GM18873 (cell line): ENCODE measurements at regions not wholly inside any gene's neighbourhood (a gene's known extent, or its start where the extent isn't known, plus 50 kb on each side); places are given as distances from the start of the nearest gene placed in this dataset.
"Not testable (repeated sequence)": the region's sequence is repeated elsewhere in the genome, so short reads cannot be mapped to it uniquely, and the experiment has no call there.

ENCODE experiments used
- ATAC-seq: cut with Tn5 transposase; IDR thresholded peaks from one replicate; pipeline ENCODE4 v1.9.1; 2021; ENCODE audit warnings: mild to moderate bottlenecking, moderate library complexity, moderate number of reproducible peaks; ENCODE audit not compliant: unreplicated experiment, low FRiP score

DNA sequence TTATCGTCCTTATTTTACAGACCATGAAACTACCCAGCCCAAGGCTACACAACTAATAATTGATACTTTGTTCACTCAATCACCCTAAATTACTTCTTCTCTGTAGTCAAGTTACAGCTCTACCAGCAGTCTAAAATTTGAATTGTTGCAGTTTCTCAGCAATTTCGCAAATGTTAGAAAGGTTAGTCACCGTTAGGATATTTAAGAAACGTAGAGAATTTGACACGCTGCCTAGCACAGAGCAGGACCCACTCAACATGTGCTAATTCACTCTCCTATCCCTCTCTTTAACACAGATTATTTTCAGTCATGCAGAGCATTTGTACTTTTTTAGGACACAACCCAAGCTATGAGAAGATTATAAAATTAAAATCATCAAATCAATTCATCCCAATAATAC, 771.1 kb upstream of the LUZP2 start:
- ATAC-seq, result no peak

DNA sequence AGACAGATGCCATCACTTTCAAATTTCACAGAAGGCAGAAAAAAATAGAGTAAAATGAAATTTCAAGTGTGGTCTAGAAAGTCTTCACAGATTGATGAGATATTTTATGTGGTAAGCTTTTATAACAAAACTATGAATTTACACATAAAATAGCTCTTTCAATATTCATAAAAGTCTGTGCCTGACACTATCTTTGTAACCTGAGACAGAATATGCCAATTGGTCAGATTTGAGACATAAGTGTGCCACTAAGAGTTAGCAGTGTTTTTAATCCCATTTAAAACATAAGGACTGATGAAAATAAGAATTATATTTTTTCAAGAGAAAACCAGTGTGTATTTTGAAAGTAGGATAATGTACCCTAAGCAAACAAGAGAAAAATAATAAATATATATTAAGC, 769.5 kb upstream of the LUZP2 start:
- no peak for ATAC-seq

DNA sequence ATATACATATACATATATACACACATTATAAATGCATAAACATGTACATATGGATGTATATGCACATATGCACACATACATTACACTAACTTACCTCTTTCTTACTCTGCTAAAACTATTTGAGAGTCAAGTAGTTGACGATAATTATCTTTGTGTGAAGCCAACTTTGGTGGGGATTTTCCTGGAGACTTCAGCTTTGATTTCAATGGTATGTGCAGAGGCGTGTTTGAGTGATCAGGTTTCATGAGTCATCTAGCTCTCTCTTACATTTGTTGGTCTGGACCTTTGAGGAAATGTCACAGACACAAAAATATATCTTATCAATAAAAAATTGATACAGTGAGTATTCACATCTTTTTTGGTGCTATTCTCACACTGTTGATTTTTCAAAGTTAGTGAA, 769.1 kb upstream of the LUZP2 start:
- ATAC-seq, result no peak

DNA sequence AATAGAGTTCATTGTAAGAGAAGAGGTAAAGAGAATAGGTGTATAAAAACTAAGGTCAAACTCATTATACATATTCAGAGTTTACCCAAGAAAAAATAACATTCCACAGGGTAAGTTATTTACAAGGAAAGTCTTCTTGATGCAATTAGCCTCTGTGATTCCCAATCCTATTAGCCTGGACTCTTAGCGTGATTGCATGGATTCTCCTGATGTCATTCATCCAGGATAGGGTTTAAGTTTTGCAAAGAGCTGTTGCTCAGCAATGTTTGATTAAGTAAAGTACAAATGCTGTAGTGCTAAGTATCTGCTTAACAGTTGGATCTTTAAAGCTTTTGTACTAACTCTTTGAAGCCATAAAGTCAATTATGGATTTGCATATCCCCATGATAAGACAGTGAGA, 767.8 kb upstream of the LUZP2 start:
- no peak for ATAC-seq

DNA sequence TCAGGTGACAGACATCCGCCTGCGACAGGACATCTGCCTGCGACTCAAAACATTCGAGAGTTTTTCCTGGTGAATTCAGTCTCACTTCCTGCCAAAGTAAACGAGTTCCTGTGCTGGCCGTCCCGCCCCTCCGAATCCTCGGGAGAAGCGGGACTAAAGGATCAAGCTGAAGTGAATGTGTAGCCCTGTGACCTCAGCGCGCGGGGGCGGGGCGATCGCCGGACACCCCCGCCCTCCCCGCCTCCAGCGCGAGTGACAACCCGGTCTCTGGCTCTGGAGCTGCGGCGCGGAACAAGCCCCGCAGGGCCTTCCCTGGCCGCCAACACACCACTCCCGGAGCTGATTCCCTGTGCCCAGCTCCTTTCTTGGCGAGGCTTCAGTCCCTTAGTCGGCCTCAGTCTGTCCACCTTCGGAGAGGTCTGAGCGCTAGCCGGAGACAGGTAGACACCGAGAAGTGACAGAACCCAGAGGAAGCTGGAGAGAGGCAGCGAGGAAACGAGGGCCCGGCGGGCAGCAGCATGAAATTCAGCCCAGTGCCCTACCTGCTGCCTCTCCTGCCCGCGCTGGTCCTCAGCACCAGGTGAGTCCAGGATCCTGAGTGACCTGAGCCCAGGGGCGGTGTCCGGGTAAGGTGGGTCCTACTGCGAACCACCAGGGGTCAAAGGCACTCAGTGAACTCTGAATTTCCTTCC, 766.4 kb upstream of the LUZP2 start:
- no peak for ATAC-seq

DNA sequence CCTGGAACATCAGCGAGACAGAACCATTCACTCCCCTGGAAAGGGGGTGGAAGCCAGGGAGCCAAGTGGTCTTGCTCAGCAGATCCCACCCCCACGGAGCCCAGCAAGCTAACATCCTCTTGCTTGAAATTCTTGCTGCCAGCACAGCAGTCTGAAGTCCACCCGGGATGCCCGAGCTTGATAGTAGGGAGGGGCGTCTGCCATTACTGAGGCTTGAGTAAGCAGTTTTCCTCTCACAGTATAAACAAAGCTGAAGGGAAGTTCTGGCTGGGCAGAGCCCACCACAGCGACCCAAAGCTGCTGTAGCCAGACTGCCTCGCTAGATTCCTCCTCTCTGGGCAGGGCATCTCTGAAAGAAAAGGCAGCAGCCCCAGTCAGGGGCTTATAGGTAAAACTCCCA, 764.8 kb upstream of the LUZP2 start:
- no peak for ATAC-seq

DNA sequence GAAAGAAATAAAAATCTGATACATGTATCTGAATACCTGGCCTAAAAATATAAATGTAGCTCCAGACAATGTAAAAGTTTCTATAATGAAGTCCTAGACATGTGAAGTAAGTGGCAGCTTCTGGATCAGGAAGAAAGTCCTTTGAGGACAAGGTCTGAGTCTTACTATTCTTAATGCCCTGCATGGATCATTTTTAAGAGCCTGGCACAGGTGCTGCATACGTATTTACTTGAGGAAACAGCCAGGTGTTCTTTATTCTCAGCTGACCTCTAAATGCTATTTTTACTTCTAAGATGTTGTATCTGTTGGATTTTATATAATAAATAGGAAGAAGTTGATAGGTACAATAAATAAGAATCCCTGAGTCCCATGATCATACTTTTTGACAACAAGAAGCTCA, 750.0 kb upstream of the LUZP2 start:
- no peak for ATAC-seq

DNA sequence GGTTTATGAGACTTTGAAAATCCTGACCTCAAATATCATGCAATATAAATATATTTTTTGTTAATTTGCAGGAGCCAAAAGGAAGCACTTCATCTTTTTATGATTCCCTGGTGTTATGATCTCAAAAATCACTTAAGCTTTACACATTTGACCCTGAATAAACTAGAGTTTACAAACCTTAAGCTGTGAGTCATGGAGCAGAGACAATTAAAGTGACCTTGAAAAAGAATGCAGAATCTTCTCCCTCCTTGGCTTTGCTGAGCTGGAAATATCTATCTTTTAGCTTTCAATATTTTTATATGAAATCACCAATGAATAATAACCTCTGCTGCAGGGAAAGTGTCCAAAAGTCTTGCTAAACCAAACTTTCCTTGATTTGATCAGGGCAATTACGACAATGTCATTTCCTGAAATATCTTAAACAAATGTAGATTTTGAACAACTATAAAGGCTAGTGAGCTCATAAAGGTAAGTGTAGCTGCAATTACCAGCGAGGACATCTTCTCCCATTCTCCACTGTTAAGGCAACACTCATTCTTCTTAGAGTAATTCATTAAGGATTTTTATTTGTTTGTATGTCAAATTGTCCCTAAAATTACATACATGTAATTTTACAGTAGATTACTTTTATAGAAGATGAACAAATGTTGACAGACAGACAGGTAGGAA, 747.0 kb upstream of the LUZP2 start:
- no peak for ATAC-seq

DNA sequence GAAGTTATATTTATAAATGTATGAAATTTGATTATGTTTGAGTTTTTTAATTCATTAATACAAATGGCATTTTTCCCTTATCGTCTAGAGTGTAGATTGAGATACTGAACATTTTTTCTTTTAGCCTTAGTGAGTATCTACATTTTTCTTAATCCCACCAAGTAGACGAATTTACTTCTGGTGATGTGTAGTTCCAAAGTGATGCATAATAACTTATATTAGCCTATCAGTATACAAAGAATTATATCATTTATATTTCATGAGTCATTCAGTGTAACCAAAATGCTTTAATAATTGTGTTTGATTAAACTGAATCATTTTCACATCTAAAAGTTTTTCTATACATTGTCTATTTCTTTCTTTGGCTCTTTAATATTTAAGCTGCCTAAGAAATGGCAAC, 745.6 kb upstream of the LUZP2 start:
- ATAC-seq, result no peak

DNA sequence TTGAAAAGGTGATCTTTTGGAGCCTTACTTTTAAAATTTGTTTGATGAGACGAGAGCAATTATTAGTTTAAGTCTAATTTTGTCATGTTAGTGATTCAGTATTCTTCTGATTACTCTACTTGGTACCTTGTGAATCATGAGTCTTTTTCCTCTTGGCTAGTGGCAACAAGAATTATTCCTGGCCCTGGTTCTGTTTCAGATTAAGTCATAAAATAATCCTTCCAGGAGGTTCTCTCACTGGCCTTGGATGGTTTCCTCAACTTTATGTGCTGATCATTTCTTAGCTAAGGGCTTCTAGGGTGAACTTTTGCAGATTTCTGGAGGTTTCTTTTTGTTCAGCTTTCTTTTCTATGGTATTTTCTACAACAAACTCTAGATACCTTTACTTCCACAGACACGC, 741.8 kb upstream of the LUZP2 start:
- no peak for ATAC-seq

DNA sequence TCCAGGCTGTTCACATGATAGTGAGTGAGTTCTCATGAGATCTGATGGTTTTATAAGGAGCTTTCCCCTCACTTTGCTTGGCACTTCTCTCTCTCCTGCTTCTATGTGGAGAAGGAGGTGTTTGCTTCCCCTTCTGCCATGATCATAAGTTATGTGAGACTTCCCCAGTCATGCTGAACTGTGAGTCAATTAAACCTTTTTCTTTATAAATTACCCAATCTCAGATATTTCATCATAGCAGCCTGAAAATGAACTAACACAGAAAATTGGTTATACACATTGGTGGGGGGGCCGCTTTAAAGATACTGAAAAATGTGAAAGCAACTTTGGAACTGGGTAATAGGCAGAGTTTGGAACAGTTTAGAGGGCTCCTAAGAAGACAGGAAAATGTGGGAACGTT, 741.1 kb upstream of the LUZP2 start:
- ATAC-seq, result no peak

DNA sequence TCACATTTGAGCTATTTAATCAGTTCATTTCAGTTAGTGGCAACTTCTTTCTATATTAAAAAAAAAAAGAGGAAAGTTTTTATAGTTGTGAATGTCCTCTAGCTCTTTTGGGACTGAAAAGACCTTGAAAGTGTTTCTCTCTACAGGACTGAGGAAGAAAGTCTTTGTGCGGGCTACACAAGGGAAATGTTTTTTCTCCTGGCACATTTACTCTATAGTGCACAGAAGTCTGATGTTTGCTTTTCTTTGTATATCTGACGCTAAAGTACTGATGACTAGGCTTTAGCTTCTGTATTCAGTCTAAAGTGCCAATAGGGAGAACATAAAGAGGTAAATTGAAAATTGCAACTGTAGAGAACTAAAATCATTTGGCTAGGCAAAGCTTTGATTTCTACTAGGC, 737.4 kb upstream of the LUZP2 start:
- no peak for ATAC-seq

DNA sequence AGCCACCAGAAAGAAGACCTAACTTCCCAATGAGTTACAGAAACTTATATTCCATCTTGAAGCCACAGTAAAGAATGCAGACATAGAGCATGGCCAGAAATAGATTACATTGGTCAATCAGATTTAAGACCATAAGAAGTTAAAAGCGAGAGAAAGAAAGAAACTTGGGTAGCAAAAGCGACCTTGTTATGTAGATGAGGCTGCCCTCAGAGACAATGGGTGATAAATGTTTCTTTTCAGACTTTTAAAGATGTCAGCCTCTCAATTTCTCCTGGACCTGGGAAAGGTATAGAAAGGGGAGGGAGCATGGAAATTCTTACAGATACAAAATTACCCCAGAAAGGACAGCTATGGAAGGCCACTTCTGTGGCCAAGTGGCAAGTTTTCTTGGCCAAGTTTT, 732.6 kb upstream of the LUZP2 start:
- ATAC-seq, result no peak

DNA sequence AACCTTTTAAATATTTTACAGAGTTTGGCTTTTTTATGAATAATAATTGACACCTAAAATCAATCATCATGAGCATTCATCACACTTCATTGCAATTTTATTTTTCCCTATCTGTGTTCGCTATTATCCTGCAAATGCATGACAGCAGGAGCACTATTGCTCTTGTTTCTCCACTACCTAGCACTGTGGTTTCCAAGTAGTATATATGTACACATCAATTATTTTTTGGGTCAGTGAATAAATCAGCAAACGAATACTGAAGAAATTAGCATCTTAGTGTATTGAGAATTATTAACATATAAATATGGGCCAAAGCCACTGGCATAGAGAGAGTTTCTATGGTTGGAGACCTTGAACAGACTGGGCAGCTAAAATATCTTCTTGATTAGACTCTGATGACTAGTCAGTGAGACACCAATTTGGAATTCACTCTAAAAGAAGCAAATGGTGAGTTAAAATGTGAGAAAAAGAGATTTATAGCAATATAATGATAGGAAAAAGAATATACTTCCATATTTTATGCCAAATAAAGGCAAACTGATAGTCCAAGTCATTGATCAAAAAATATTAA, 731.1 kb upstream of the LUZP2 start:
- ATAC-seq, result no peak

DNA sequence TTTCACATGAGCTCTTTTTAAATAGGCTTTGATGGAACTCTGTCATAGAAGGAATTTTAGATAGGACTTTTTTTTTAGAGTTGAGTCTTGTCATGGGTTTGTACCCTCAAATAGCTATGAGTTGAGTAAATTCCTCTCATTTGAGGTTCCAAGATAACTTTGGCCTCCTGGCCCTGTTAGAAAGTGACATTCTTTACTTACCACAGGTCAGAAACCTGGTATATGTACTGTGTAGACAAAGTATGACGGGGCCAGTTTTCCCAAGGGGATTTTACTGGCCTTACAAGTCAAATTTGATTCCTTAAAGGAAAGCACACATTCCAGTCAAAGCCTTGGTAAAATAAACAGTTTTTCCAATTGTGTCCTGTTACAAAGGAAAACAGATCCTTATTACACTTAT, 729.3 kb upstream of the LUZP2 start:
- no peak for ATAC-seq

DNA sequence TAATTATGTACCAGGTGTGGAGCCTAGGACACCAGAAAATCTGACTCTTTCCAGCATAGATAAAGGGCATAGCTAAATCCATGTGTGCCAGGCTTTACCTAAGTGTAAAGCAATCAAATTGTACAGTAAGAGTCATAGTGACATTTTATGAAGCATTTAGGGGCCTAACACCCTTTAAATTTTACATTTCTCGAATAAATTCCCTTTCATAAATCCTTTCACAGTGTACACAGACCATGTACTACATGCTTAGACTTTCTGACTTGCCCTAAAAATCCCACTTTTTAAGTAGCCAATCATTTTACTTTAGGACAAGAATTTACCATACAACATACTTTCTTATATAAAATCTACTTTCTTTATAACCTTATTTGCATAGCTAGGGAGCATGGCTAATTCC, 727.6 kb upstream of the LUZP2 start:
- ATAC-seq, result no peak

DNA sequence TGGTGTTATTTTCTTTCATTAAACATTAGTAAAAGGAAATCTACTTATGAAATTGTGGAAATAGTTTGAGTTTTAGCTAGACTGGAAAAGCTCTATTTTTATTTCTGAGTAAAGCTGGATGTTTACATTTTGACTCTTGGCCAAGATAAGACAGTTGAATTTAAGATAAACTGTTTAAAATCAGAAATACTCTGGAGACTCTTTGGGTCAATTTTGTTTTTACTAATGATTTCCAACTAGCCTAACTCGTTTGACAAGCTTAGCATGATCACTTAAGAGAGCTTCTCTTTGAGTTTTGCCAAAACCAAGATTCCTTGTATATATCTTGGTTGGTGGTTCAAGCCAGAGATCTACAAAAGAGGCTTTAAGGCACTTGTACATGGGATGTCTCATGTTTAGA, 724.8 kb upstream of the LUZP2 start:
- ATAC-seq, result no peak

DNA sequence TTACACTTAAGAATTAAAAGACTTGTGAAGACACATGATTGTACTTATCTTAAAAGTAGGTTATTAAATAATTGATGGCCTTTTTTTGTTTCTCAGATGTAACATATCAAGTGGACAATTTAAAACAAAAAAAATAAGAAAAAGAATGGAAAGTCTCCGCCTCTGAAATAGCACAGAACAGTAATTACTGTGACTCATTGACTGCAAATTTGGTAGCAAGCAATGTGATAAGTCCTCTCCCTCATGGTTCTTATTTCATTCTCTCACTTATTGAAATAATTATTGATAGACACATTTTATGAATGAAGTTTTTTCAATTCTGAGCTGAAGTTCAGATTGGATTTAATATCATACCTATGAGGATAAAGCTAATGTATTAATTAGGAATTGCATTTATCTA, 717.9 kb upstream of the LUZP2 start:
- no peak for ATAC-seq

DNA sequence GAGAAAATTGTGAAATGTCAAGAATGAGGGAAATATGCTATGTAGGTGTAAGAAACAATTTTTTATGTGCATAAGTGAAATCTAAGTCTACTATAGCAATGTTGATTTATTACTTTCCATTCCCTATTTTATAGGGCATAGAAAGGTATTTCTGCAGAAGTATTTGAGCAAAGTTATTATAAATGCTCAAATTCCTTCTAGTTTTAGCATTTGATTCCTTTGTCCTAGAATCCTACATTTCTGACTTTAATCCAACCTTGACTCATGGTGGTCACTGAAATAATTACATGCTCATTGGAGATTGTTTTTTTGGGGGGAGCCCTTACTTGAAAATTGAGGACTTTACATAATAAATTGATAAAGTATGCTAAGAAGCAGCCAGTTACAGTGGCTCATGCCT, 716.6 kb upstream of the LUZP2 start:
- ATAC-seq, result no peak

DNA sequence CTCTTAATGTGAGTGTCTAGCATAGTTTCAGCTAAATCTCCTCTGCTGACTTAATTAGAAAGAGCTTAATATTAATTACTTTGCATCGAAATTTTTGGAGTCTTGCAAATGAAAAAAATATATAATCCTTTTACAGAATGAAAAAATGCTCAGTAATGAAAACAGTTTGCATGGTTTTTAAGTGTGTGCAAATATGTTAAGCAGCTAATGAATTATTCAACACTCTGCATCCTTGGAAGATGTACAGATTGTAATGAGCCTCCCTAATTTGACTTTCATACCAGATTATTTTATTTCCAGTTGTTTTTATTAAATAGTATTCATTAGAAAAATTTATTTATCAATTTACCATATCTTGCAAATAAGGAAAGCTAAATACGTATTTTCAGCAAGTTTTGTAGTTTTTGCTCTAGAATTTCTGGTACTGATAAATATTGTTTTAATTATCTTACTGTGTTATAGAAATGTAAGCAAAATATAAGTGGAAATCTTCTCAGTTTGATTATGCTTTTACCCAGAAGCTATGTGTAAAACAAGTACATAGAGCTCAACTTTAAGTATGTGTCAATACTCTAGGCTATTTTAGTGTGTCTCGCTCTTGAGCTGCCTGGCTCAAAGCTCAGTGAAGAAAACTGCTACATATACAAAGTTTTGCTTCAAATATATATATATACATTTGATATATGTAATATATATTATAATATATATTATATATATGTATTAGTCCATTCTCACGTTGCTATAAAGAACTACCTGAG, 714.9 kb upstream of the LUZP2 start:
- ATAC-seq, result no peak

DNA sequence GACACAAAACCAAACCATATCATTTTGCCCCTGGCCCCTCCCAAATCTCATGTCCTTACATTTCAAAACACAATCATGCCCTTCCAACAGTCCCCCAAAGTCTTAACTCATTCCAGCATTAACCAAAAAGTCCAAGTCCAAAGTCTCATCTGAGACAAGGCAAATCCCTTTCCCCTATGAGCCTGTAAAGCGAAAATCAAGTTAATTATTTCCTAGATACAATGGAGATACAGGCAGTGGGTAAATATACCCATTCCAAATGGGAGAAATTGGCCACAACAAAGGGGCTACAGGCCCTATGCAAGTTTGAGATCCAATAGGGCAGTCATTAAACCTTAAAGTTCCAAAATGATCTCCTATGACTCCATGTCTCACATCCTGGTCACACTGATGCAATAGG, 709.9 kb upstream of the LUZP2 start:
- ATAC-seq, result not testable (repeated sequence)
